ENCODE measurements at regions not wholly inside any gene's neighbourhood (a gene's known extent, or its start where the extent isn't known, plus 50 kb on each side); places are given as distances from the start of the nearest gene placed in this dataset.

DNA sequence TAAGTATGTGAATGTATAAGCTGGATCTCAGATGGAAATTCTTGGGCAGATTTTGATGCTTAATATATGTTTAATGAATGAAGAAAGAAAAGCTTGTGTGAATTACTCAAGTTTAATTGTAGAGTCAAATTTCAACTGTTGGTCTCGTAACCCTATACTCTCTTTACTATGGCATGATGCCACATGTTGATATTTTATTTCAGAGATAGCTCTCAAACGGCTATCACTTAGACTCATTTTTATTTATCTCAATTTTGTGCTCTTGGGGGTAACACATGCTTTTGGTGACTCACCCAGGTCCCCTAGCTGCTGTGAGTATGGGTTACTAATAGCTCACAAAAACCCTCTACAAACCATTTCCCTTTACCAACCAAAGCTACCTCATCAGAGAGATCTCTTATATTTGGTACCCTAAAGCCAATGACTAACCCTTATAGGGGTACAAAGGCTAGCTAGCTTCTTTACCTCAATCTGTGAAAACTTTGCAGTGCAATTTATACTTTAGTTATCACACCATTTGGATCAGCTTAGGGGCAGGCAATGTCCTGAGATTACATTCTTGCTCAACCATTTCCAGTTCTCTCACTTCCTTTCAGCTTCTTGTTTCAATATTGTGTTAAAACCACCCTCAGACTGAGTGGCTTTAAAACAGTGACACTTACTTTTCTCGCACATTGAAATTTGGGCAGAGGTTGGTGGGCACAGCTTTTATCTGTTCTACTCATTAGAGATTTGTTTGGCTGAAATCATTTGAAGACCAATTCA, 240.3 kb downstream of the CDH7 start (continued):
- TF ChIP-seq TAF1 (IDR thresholded peaks at IDR 0.05; ENCODE audit: low read depth, low read length) (no peak), POLR2AphosphoS5 (IDR thresholded peaks at IDR 0.05; ENCODE audit: low read depth, low read length) (no peak), ASH2L (IDR thresholded peaks at IDR 0.05; ENCODE audit: low read length) (no peak), MAFK (IDR thresholded peaks at IDR 0.05; ENCODE audit: low read depth, low read length) (no peak), EGR1 (IDR thresholded peaks at IDR 0.05; ENCODE audit: borderline replicate concordance, low read depth, low read length) (no peak)
- TF ChIP-seq, protein P1, sequence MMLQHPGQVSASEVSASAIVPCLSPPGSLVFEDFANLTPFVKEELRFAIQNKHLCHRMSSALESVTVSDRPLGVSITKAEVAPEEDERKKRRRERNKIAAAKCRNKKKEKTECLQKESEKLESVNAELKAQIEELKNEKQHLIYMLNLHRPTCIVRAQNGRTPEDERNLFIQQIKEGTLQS (IDR thresholded peaks at IDR 0.05; ENCODE audit: insufficient read depth, low read depth, low read length), result no peak
